Brain microvascular endothelial cell (primary cell): ENCODE measurements at regions not wholly inside any gene's neighbourhood (a gene's known extent, or its start where the extent isn't known, plus 50 kb on each side); places are given as distances from the start of the nearest gene placed in this dataset.

ENCODE experiments used
- DNase-seq: peaks from one replicate; pipeline ENCODE4 v3.0.0-alpha.2; 2020
- H3K27ac ChIP-seq: fragments of 250-450 bp; sonication (Bioruptor Pico); 2 replicates; pipeline ENCODE4 v1.5.1; 2020; ENCODE audit warnings: mild to moderate bottlenecking, moderate library complexity
- H3K27me3 ChIP-seq: fragments of 250-450 bp; sonication (Bioruptor Pico); replicated peaks from 2 replicates; pipeline ENCODE4 v1.5.1; 2020; ENCODE audit warnings: mild to moderate bottlenecking
- H3K36me3 ChIP-seq: fragments of 250-450 bp; sonication (Bioruptor Pico); replicated peaks from 2 replicates; pipeline ENCODE4 v1.5.1; 2020; ENCODE audit warnings: mild to moderate bottlenecking
- H3K4me3 ChIP-seq: 2 replicates; pipeline ENCODE4 v1.5.1; 2011; ENCODE audit warnings: low read depth, mild to moderate bottlenecking, control low read depth, low read length, moderate library complexity
- CTCF ChIP-seq: IDR thresholded peaks from 2 replicates; pipeline ENCODE4 v1.5.1; 2011; ENCODE audit warnings: low read depth, mild to moderate bottlenecking, moderate library complexity, low read length, control low read depth, inconsistent platforms; ENCODE audit errors: missing control alignments
- in situ Hi-C: cut with HindIII; loops from 2 replicates; pipeline ENCODE4 v1.10.0; 2017; ENCODE audit warnings: low sequenced_read_pairs, low pct_ligation_motif_present

GRCh38 chr18:54774981-54775665, 53.2 kb upstream of the RAB27B start:
- no peak for TF ChIP-seq CTCF
- H3K36me3 ChIP-seq = no peaks in the 10 kb centered on the region
- in situ Hi-C loops = no loop called here
- no peak for DNase-seq
- H3K4me3 ChIP-seq = no peak overlapping the region
- peak overlapping the region; percentile 97 for H3K27ac ChIP-seq
- H3K27me3 ChIP-seq = no peaks in the 10 kb centered on the region

GRCh38 chr18:54775686-54776085, 52.6 kb upstream of the RAB27B start:
- H3K27me3 ChIP-seq = no peaks in the 10 kb centered on the region
- TF ChIP-seq CTCF = peak; percentile 79
- peak; percentile 92 for DNase-seq
- H3K4me3 ChIP-seq = no peak overlapping the region
- H3K36me3 ChIP-seq = no peaks in the 10 kb centered on the region
- in situ Hi-C loops = no loop called here
- peak overlapping the region; percentile 97 for H3K27ac ChIP-seq

GRCh38 chr18:54776282-54776977, 51.8 kb upstream of the RAB27B start:
- Histone ChIP-seq H3K27me3 (no peaks in the 10 kb centered on the region), H3K27ac (peak overlapping the region; percentile 97), H3K36me3 (no peaks in the 10 kb centered on the region), H3K4me3 (no peak overlapping the region)
- TF ChIP-seq CTCF = no peak
- peak; percentile 99 for DNase-seq
- in situ Hi-C loops = no loop called here

- H3K4me3 ChIP-seq = no peak overlapping the region
- no peak for TF ChIP-seq CTCF
- in situ Hi-C loops = no loop called here
- H3K27me3 ChIP-seq = no peaks in the 10 kb centered on the region
- H3K36me3 ChIP-seq = no peaks in the 10 kb centered on the region
- DNase-seq = no peak
- H3K27ac ChIP-seq = peak overlapping the region; percentile 97
Observed at GRCh38 chr18:54777118-54777791, 51.0 kb upstream of the RAB27B start.

- no peak for TF ChIP-seq CTCF
- no peak overlapping the region for H3K4me3 ChIP-seq
- in situ Hi-C loops = no loop called here
Observed at GRCh38 chr18:54777989-54778388, 50.3 kb upstream of the RAB27B start.

More at GRCh38 chr18:54777989-54778388, 50.3 kb upstream of the RAB27B start:
- no peak for DNase-seq
- Histone ChIP-seq H3K27ac (no peak overlapping the region), H3K27me3 (no peaks in the 10 kb centered on the region), H3K36me3 (no peaks in the 10 kb centered on the region)
